Bronchial epithelial cell (primary cell): ENCODE measurements at regions not wholly inside any gene's neighbourhood (a gene's known extent, or its start where the extent isn't known, plus 50 kb on each side); places are given as distances from the start of the nearest gene placed in this dataset.

Experiments used
- DNase-seq: peaks from one replicate; pipeline ENCODE4 v3.0.0-alpha.2; 2010; ENCODE audit warnings: low read depth
- FAIRE-seq: peaks from 2 replicates; lab custom pipeline; 2011; peaks lifted over from hg19 to GRCh38; lab: Jason Lieb, UNC
- H3K27me3 ChIP-seq: 2 replicates; pipeline ENCODE4 v1.5.1; 2011; ENCODE audit warnings: low read length; ENCODE audit not compliant: control insufficient read depth, insufficient read depth
- H3K36me3 ChIP-seq: 2 replicates; pipeline ENCODE4 v1.5.1; 2011; ENCODE audit warnings: low read length; ENCODE audit not compliant: control insufficient read depth, insufficient read depth
- H3K4me3 ChIP-seq: 2 replicates; pipeline ENCODE4 v1.5.1; 2011; ENCODE audit warnings: mild to moderate bottlenecking, low read depth, low read length, control low read depth
- TF ChIP-seq, protein P1 (sequence below): IDR thresholded peaks from 2 replicates; pipeline ENCODE4 v1.5.1; 2011; ENCODE audit warnings: mild to moderate bottlenecking, moderate library complexity, low read length, control low read depth, inconsistent platforms; ENCODE audit not compliant: insufficient read depth, severe bottlenecking

DNA sequence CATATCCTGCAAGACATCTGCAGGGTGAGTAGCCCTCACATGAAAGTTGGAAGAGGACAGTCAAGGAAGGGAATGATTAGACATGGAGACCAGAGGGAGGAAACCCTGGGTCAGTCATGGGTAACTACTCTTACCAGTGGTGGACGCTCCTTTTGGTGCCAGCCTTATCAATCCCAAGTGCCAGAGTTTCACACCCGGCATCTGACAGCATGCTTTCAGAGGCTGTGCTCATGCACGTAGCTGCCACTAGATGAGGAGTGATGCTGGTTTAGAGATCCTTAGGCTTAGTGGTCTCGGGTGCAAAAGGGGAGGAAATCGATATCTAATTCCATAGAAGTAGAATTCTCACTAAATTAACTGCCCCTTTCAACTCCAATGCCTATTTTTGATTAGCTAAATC lies 100.8 kb downstream of the PLCE1 start:
- Histone ChIP-seq H3K36me3 (no peaks in the 10 kb centered on the region), H3K4me3 (no peak overlapping the region), H3K27me3 (no peaks in the 10 kb centered on the region)
- FAIRE-seq (no peak), DNase-seq (no peak)
- TF ChIP-seq, protein P1, sequence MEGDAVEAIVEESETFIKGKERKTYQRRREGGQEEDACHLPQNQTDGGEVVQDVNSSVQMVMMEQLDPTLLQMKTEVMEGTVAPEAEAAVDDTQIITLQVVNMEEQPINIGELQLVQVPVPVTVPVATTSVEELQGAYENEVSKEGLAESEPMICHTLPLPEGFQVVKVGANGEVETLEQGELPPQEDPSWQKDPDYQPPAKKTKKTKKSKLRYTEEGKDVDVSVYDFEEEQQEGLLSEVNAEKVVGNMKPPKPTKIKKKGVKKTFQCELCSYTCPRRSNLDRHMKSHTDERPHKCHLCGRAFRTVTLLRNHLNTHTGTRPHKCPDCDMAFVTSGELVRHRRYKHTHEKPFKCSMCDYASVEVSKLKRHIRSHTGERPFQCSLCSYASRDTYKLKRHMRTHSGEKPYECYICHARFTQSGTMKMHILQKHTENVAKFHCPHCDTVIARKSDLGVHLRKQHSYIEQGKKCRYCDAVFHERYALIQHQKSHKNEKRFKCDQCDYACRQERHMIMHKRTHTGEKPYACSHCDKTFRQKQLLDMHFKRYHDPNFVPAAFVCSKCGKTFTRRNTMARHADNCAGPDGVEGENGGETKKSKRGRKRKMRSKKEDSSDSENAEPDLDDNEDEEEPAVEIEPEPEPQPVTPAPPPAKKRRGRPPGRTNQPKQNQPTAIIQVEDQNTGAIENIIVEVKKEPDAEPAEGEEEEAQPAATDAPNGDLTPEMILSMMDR: no peak

DNA sequence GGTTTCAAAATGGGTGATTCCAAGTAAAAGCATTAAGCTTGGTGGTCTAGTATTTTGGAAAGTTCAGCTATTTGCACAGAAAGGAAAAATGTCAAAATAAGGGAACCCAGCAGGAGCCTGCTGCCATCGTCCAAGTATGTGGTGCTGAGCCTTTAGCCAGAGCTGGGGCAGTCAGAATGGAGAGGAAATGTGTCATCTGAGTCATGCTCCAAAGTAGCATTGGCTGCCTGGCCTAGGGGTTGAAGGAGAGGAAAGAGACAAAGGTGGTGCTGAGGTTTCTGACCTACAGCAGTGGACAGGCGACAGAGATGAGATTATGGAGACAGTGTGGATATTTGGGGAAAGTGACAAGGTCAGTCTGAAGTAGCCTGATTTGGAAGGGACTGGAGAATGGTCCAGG lies 103.9 kb downstream of the PLCE1 start:
- peak; percentile 37 for DNase-seq
- no peaks in the 10 kb centered on the region for H3K27me3 ChIP-seq
- H3K4me3 ChIP-seq: no peak overlapping the region
- TF ChIP-seq, protein P1: no peak
- no peak for FAIRE-seq
- H3K36me3 ChIP-seq: no peaks in the 10 kb centered on the region

DNA sequence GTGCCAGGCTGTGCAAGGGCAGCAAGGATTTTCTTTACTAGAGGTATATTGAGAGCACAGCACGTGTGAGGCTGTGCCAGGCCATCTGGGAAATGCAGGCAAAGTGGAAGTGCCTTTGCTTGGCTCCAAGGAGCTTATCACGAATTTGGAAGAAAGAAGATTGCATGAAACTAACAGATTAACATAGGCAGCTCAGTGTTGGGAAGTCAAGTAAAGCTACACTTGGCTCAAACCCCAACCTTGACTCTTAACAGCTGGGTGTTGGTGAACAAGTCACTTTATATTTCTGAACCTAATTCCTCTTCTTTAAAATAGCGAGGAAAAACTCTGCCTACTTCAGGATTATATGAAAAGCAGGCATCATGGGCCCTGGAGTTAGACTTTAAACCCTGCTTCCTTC lies 105.2 kb downstream of the PLCE1 start:
- Histone ChIP-seq H3K36me3 (no peaks in the 10 kb centered on the region), H3K27me3 (no peaks in the 10 kb centered on the region), H3K4me3 (no peak overlapping the region)
- DNase-seq (no peak), FAIRE-seq (no peak)
- TF ChIP-seq, protein P1: no peak

DNA sequence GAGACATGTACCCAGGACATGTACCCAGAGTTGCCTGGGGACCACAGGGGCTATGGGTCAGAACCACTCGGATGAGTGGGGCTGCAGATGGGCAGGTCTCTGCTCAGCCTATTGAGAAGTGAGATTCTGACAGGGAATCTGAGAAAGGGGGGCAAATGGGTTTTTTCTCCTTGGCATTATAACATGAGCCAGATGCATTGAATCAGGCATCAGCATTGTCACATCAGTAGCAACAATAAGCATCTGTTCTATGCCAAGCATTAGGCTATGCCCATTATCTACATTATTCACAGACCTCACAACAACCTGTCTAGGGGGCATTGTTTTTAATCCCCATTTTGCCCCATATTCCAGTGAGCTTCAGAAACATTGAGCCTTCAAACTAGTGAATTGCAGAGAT lies 108.2 kb downstream of the PLCE1 start:
- TF ChIP-seq, protein P1: no peak
- no peaks in the 10 kb centered on the region for H3K27me3 ChIP-seq
- no peak overlapping the region for H3K4me3 ChIP-seq
- H3K36me3 ChIP-seq: no peaks in the 10 kb centered on the region
- DNase-seq: no peak
- no peak for FAIRE-seq

DNA sequence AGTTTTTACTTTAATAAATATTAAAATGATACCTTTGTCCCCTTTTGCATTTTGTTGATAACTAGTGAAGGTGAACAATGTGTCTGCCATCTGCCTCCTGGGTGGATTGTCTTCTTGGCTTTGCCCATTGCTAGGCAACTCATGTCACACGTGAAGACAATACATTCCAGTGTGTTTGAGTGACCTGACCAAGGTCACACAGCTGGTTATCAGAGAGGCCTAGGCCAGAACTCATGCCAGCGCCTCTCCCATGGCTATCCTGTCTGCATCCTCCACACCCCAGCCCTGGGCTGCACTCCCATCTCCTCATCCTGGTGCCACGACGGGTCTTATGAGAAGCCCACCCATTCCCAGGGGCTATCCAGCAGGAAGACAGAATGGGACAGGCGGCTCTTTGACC lies 108.7 kb downstream of the PLCE1 start:
- no peak for DNase-seq
- H3K27me3 ChIP-seq: no peaks in the 10 kb centered on the region
- H3K4me3 ChIP-seq: no peak overlapping the region
- FAIRE-seq: no peak
- no peaks in the 10 kb centered on the region for H3K36me3 ChIP-seq
- TF ChIP-seq, protein P1: no peak

DNA sequence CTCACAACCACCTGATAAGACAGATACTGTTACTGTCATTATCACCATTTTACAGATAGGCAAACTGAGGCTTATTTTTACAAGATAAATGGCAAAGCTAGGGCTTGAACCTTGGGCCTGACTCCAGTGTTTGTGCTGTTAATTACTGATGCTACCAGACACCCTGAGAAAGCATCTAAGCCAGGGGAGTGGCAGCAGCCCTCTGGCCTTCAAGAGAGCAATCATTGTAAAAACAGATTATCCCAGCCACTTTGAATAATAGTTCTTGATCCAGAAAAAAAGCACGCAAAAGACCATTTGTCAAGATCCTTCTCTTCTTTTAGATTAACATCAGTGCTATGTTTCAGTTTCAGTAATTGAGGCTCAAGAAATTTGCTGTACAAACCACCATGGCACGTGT lies 109.5 kb downstream of the PLCE1 start:
- TF ChIP-seq, protein P1: no peak
- Histone ChIP-seq H3K27me3 (no peaks in the 10 kb centered on the region), H3K36me3 (no peaks in the 10 kb centered on the region), H3K4me3 (no peak overlapping the region)
- DNase-seq (no peak), FAIRE-seq (no peak)
